H1 (cell line): ENCODE measurements at regions not wholly inside any gene's neighbourhood (a gene's known extent, or its start where the extent isn't known, plus 50 kb on each side); places are given as distances from the start of the nearest gene placed in this dataset.

Experiments
- HDAC6 ChIP-seq: IDR thresholded peaks from one replicate; pipeline ENCODE4 v1.7.1; 2012; ENCODE audit warnings: low read depth, mild to moderate bottlenecking, inconsistent platforms, low read length, moderate library complexity
- TF ChIP-seq, protein P1 (sequence below): IDR thresholded peaks from 2 replicates; pipeline ENCODE4 v1.6.1; 2012; ENCODE audit warnings: inconsistent platforms
- TF ChIP-seq, protein P2 (sequence below), 3 experiments: IDR thresholded peaks; 1 replicate in 2 of 3; 2 replicates in 1 of 3; pipeline versions ENCODE4 v1.5.1 to v1.6.1; 2011; ENCODE audit warnings: low read length in 3 of 3, mild to moderate bottlenecking in 3 of 3, inconsistent platforms in 2 of 3, low read depth in 1 of 3, moderate library complexity in 1 of 3; ENCODE audit not compliant: insufficient read depth in 1 of 3; ENCODE audit errors: control extremely low read depth in 1 of 3

DNA sequence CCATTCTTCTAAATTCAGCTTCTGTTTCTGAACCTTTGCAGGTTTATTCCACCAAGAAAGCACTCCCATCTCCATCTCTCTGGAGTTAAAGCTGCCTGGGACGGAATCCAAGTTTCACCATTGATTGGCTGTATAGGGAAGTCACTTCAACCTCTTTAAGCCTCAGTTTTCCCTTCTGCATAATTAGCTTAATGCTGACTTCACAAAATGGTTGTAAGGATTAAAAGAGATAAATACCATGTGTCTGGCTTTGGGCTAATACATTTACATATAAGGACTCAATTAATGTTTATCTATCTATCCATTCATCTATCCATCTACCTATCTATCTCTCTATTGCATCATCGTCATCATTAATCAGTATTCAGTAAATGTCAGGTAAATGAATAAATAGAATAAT lies 629.6 kb upstream of the MGMT start:
- TF ChIP-seq HDAC6, result no peak
- TF ChIP-seq, protein P1, sequence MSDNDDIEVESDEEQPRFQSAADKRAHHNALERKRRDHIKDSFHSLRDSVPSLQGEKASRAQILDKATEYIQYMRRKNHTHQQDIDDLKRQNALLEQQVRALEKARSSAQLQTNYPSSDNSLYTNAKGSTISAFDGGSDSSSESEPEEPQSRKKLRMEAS, result no peak
- TF ChIP-seq, protein P2, sequence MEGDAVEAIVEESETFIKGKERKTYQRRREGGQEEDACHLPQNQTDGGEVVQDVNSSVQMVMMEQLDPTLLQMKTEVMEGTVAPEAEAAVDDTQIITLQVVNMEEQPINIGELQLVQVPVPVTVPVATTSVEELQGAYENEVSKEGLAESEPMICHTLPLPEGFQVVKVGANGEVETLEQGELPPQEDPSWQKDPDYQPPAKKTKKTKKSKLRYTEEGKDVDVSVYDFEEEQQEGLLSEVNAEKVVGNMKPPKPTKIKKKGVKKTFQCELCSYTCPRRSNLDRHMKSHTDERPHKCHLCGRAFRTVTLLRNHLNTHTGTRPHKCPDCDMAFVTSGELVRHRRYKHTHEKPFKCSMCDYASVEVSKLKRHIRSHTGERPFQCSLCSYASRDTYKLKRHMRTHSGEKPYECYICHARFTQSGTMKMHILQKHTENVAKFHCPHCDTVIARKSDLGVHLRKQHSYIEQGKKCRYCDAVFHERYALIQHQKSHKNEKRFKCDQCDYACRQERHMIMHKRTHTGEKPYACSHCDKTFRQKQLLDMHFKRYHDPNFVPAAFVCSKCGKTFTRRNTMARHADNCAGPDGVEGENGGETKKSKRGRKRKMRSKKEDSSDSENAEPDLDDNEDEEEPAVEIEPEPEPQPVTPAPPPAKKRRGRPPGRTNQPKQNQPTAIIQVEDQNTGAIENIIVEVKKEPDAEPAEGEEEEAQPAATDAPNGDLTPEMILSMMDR (IDR thresholded peaks at IDR 0.05; ENCODE audit: control extremely low read depth in 1 of 3, insufficient read depth in 1 of 3, low read depth in 1 of 3, low read length in 3 of 3), result no peak
